Activated T-helper 1 cell treated with anti-CD3 and anti-CD28 coated beads, Interleukin-12 subunit alpha, Interleukin-12 subunit beta, Interleukin-2, Interleukin-4 antibody, amounts not matched to agents 30 ng/mL and 10 ng/mL and 1 ng/mL, durations not matched to agents 14 hours and 24 hours and 36 hours (primary cell): ENCODE measurements at regions not wholly inside any gene's neighbourhood (a gene's known extent, or its start where the extent isn't known, plus 50 kb on each side); places are given as distances from the start of the nearest gene placed in this dataset.

Source experiments
- DNase-seq: peaks from one replicate; pipeline ENCODE4 v3.0.0; 2021; ENCODE audit warnings: low spot score
- H3K27ac Mint-ChIP-seq: one replicate; pipeline ENCODE4 v1.8.0; 2021; ENCODE audit warnings: mild to moderate bottlenecking, mixed read lengths
- H3K27me3 Mint-ChIP-seq: one replicate; pipeline ENCODE4 v1.8.0; 2022; ENCODE audit warnings: mild to moderate bottlenecking, moderate library complexity, mixed read lengths; ENCODE audit not compliant: insufficient read depth
- H3K36me3 Mint-ChIP-seq: one replicate; pipeline ENCODE4 v1.8.0; 2021; ENCODE audit warnings: low read depth, mixed read lengths
- H3K4me1 Mint-ChIP-seq: one replicate; pipeline ENCODE4 v1.8.0; 2021; ENCODE audit warnings: low read depth, mixed read lengths
- H3K4me3 Mint-ChIP-seq: one replicate; pipeline ENCODE4 v1.8.0; 2021; ENCODE audit warnings: mild to moderate bottlenecking, moderate library complexity, mixed read lengths
- H3K9me3 Mint-ChIP-seq: one replicate; pipeline ENCODE4 v1.8.0; 2021; ENCODE audit warnings: mixed read lengths
- intact Hi-C: fragments of 100-400 bp; cut with micrococcal nuclease; formaldehyde crosslinking; loops from one replicate; pipeline ENCODE4 v1.15.1; 2024

DNA sequence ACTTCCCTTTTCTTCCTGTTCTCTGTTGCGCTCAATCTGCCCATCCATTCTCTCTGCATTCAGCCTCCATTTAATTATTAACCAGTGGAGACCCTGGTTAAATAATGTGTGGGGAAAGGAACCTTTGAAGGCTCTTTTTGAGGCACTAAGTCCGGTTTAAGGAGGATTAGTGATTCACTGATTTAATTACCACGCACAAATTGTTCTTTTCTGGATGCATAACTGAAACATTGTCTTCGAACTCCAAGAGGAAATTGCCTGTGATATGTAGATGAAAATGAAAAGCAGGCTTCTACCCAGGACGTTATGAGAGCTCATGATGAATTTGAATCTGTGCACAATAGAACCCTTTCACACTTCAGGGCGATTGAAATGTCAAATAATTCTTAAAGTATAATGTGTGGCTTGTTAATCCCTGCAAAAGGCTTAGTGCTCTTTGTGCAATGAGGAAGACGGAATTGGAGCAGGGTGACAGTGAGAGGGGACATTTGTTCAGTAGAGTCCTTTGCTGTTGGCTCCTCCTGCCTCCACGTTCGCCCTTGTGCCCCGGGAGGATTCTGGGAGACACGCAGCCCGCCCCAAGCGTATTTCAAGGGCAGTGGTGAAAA, 51.1 kb upstream of the ZNF236 start:
- peaks cover 4% of the 10 kb centered on the region for H3K36me3 Mint-ChIP-seq
- DNase-seq: no peak
- peaks cover 31% of the 10 kb centered on the region for H3K9me3 Mint-ChIP-seq
- H3K27ac Mint-ChIP-seq: no peak overlapping the region
- peaks cover 20% of the 10 kb centered on the region for H3K4me1 Mint-ChIP-seq
- intact Hi-C loops: no loop called here
- no peak overlapping the region for H3K4me3 Mint-ChIP-seq
- H3K27me3 Mint-ChIP-seq: peaks cover 17% of the 10 kb centered on the region

DNA sequence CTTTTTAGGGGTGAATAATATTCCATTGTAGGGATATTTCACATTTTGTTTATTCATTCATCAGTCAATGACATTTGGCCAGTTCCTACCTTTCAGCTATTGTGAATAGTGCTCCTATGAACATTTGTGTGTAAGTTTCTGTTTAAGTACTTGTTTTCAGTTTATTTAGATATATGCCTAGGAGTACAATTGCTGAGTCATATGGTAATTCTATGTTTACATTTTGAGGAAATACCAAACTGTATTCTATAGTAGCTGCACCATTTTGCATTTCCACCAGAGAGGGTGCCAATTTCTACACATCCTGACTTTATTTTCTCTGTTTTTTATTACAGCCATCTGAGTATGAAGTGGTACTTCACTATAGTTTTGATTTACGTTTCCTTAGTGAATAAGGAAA, 54.4 kb upstream of the ZNF236 start:
- peaks cover 42% of the 10 kb centered on the region for H3K4me1 Mint-ChIP-seq
- H3K27ac Mint-ChIP-seq: no peak overlapping the region
- peaks cover 11% of the 10 kb centered on the region for H3K27me3 Mint-ChIP-seq
- DNase-seq: no peak
- no peak overlapping the region for H3K4me3 Mint-ChIP-seq
- intact Hi-C loops: no loop called here
- H3K9me3 Mint-ChIP-seq: peaks cover 31% of the 10 kb centered on the region
- H3K36me3 Mint-ChIP-seq: peaks cover 4% of the 10 kb centered on the region

DNA sequence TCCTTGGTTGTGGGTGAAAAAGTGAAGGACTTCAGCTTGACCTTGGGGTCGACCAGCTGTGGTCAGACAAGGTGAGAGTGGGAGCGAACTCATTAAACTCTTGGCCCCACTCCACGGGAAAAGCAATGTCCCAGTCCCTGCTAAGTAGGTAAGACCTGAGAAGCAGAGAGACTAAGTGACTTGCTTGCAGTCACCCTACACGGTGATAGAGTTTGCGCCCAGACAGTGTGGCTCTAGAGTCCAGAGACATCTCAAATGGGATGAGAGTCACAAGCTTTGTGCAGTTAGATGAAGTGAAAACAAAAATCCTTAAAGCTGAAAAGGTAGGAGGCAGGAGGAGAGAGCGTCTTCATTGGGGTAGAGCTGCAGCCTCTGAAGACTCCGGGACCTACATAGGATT, 55.9 kb upstream of the ZNF236 start:
- Mint-ChIP-seq H3K4me1 (peaks cover 57% of the 10 kb centered on the region), H3K27me3 (peaks cover 5% of the 10 kb centered on the region), H3K9me3 (peaks cover 42% of the 10 kb centered on the region), H3K27ac (no peak overlapping the region), H3K4me3 (no peak overlapping the region), H3K36me3 (peaks cover 6% of the 10 kb centered on the region)
- DNase-seq: no peak
- intact Hi-C loops: no loop called here

DNA sequence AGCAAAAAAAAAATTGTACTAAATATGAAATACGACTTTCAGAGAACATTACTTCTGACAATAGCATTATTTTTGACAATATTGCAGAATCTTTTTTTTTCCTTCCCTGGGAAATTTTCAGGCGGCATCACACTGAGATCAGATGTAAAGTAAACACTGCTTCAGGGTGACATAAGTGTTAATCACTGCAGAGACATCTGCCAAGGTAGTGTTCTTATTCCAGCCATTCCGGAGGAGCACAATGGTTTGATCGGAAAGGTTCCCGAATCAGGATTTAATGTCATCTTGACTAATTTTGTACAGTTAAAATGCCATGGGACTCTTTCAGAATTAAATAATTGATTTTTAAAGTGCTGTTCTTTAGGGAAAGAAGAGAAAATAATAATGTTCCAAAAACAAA, 56.7 kb upstream of the ZNF236 start:
- no peak overlapping the region for H3K27ac Mint-ChIP-seq

DNA sequence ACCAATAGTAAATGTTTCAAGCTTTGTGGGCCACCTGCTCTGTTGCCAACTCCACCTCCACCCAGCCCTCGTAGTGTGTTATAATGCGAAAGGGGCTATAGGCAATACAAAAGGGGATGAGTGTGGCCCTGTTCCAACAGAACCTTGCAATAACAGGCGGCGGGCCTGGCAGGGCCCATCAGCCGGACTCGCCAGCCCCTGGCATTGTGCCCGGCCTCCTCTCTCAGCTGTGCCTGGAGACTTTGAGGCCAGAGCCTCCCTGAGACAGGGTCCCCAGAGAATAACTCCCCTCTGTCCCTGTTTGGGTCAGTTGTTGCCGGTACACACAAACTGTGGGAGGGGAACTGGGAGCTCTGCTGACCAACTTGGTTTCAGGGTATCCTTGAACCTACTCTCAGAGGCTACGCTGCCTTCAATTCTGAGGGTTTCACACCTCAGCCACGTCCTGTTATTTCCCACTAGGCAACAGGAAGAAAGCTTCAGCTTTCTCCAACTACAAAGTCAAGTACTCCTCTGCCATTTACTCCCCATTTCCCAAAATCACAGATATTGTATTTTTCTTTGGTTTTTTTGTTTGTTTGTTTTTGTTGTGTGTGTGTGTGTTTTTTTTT, 58.0 kb upstream of the ZNF236 start:
- no peak overlapping the region for H3K27ac Mint-ChIP-seq
- H3K4me1 Mint-ChIP-seq: peaks cover 62% of the 10 kb centered on the region
- peaks cover 41% of the 10 kb centered on the region for H3K9me3 Mint-ChIP-seq
- DNase-seq: no peak
- peaks cover 2% of the 10 kb centered on the region for H3K27me3 Mint-ChIP-seq
- H3K4me3 Mint-ChIP-seq: no peak overlapping the region
- intact Hi-C loops: no loop called here
- peaks cover 6% of the 10 kb centered on the region for H3K36me3 Mint-ChIP-seq

More for the DNA sequence above, 56.7 kb upstream of the ZNF236 start:
- Mint-ChIP-seq H3K9me3 (peaks cover 44% of the 10 kb centered on the region), H3K36me3 (peaks cover 6% of the 10 kb centered on the region), H3K27me3 (peaks cover 2% of the 10 kb centered on the region), H3K4me3 (no peak overlapping the region), H3K4me1 (peaks cover 62% of the 10 kb centered on the region)
- intact Hi-C loops: no loop called here
- DNase-seq: no peak

DNA sequence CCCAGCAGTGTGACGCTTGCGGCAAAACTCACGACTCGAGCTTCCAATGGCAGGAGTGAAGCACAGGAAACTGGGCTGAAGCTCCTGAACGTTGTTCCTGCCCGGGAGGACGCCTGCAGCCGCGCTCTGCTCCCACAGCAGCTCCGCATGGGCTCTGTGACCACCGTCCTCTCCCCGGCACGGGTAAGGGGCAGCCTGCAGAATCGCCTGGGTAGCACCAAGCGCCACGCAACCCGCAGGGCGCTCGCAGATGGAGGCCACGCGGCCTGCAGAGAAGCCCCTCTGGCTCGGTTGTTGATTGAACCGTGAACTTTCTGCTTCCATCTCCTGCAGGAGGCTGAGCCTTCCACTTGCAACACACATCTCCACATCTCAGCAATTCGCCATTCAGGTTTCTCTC, 63.3 kb upstream of the ZNF236 start:
- Mint-ChIP-seq H3K27me3 (peaks cover 8% of the 10 kb centered on the region), H3K9me3 (peaks cover 13% of the 10 kb centered on the region), H3K4me1 (peaks cover 23% of the 10 kb centered on the region), H3K27ac (no peak overlapping the region), H3K36me3 (peaks cover 2% of the 10 kb centered on the region), H3K4me3 (no peak overlapping the region)
- intact Hi-C loops: no loop called here
- DNase-seq: no peak

DNA sequence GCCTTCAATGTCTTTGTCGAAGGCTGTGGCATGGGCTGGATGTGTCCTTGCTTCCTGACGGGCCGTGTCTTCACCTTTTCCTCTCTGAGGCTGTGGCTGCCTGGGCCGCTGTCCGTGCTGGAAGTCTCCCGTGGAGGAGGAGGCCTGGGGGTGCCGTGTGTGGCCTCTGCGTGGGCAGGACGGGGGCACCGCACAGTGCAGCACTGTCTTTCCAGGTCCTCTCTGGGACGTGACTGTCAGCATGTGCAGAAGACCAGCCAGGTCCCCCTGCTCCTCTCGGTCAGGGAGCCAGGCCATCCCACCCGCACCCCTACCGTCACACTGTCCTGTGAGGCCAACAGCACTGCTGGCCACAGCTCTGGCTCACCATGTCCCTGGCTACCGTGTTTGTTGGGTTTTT, 64.4 kb upstream of the ZNF236 start:
- DNase-seq: no peak
- peaks cover 2% of the 10 kb centered on the region for H3K36me3 Mint-ChIP-seq
- no peak overlapping the region for H3K27ac Mint-ChIP-seq
- intact Hi-C loops: no loop called here
- no peak overlapping the region for H3K4me3 Mint-ChIP-seq
- peaks cover 11% of the 10 kb centered on the region for H3K27me3 Mint-ChIP-seq
- peaks cover 19% of the 10 kb centered on the region for H3K4me1 Mint-ChIP-seq
- peaks cover 13% of the 10 kb centered on the region for H3K9me3 Mint-ChIP-seq

DNA sequence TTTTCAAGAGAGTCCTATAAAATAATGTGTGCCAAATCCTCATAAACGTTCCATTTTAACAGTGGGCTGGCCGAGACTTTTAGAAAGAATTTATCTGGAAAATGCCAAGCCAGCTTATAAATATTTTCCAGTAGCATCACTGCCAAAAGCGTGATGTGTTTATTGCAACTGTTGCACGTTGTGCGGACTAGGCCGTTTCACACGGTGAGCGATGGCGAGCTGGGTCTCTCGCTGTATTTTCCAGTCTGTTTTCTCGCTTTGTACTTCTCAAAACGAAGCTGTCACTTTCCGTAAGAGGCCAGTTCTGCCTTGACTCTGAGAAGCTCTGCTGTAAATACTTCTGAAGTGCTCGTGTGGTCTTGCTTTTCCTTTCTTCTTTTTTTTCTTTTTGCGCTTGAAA, 65.0 kb upstream of the ZNF236 start:
- Mint-ChIP-seq H3K36me3 (peaks cover 2% of the 10 kb centered on the region), H3K4me3 (no peak overlapping the region), H3K9me3 (peaks cover 13% of the 10 kb centered on the region), H3K4me1 (peaks cover 14% of the 10 kb centered on the region), H3K27ac (no peak overlapping the region), H3K27me3 (peaks cover 11% of the 10 kb centered on the region)
- DNase-seq: no peak
- intact Hi-C loops: no loop called here

DNA sequence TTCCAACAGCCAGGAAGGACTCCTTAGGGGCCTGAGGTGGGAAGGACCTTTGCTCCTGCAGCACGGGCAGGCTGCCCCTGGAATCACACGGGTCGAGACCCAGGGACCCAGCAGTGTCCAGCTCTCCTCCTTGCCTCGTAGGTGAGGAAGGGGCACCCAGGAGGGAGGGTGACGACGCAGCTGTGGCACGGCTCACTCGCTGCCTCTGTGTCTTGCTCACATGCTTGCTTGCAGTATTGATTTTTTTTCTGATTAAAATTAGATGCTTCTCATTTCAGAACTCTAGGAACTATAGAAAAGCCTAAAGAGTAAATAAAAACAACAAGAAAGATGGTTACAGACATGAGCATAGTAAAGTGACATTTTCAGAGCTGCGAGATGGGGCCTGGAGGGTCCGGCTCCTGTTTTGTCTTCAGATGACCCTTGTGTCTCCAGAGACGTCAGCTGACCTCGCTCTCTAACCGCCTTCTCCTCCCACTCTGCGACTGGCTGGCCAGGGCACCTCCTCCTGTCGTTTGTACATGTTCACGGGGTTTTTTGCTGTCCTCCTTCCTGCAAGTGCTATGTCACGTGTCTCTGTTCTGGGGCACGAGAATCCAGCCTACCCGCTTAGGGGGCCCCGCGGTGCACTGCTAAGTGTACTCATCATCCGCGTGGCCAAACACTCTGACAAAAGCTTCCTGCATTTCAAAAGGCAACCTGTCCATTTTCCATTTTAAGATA, 65.7 kb upstream of the ZNF236 start:
- Mint-ChIP-seq H3K27ac (no peak overlapping the region), H3K36me3 (peaks cover 4% of the 10 kb centered on the region), H3K9me3 (peaks cover 9% of the 10 kb centered on the region), H3K4me1 (peaks cover 8% of the 10 kb centered on the region), H3K4me3 (no peak overlapping the region), H3K27me3 (peaks cover 11% of the 10 kb centered on the region)
- DNase-seq: no peak
- intact Hi-C loops: no loop called here

DNA sequence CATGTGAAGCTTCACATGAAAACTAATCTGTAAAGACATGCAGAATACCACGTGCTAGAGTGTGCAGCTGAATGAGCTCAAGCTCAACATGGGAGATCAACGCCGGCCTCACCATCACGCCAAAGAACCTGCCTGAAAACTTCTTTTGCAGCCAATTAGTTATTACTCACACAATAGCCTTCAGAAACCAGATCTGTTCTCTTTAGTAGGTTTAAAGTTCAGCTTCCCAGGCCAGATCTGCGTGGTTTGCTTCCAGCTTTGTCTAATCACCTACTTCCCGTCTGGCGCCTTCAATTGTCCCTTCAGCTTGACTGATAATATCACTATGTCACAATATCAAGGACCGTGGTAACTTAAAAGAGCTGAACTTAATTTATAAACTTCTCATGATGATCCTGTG, 68.0 kb upstream of the ZNF236 start:
- no peak overlapping the region for H3K27ac Mint-ChIP-seq
- intact Hi-C loops: no loop called here
- peaks cover 17% of the 10 kb centered on the region for H3K9me3 Mint-ChIP-seq
- peaks cover 11% of the 10 kb centered on the region for H3K27me3 Mint-ChIP-seq
- no peak overlapping the region for H3K4me3 Mint-ChIP-seq
- DNase-seq: no peak
- H3K36me3 Mint-ChIP-seq: peaks cover 2% of the 10 kb centered on the region
- no peaks in the 10 kb centered on the region for H3K4me1 Mint-ChIP-seq

DNA sequence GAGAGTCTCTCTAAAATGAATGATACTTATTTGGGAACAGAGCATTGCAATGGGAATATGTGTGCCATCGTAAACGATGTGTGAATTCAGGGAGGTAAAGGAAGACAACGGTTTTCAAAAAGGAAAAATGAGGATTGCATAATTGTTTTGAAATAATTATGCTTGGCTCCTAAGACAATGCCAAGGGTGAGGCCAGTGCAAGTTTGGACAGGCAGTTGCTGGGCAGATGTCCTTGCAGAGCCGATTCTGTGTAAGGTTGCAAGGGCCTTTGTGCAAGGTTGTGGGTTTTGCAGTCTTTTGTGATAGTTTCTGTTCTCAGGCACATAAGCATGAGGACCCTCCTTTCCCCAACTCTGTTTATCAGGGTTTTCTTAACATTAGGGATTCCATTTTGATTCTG, 70.0 kb upstream of the ZNF236 start:
- peaks cover 30% of the 10 kb centered on the region for H3K9me3 Mint-ChIP-seq
- DNase-seq: no peak
- H3K27me3 Mint-ChIP-seq: peaks cover 11% of the 10 kb centered on the region
- no peak overlapping the region for H3K27ac Mint-ChIP-seq
- H3K4me1 Mint-ChIP-seq: peaks cover 3% of the 10 kb centered on the region
- no peak overlapping the region for H3K4me3 Mint-ChIP-seq
- intact Hi-C loops: no loop called here
- peaks cover 6% of the 10 kb centered on the region for H3K36me3 Mint-ChIP-seq

DNA sequence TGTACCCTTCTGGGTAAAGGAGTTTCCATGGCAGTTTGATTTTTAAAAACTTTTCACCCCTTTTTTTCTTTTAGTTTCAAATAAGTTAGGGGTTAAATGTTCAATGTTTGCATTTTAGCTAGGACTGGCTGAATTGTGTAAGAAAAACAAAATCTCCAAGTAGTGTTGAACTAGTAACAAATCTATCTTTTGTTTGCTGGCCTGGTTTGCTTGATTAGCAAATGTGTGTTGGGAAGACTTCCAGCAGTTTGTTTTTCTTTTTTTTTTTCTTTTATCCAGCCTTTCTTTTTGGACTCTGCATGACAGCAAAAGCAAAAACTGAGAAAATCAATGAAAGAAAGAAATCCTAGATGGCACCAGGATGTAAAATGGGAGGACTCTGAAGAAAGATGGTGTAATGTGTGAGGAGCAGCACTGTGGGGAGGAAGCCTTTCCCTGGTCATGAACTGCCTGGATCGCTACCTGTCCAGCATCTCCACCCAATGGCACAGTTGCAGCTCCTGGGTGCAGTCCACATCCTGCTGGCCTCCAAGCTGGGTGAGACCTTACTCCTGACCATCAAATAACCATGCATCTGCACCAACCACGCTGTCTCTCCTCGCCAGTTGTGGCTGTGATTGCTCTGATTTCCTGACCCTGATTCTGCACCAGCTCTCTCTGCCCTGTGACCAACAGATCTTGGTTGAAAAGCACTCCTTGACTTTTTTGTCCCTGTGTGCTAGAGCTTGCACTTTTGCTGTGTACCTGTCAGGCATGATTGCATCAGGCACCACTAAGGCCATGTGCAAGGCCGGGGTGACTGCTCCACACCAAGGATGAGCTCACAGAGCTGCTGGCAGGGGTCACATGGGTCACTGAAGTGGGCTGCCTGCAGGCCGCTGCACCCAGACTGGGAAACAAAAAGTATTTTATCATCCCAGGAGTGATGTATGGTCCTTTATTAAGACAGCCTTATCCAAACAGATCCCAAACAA, 71.2 kb upstream of the ZNF236 start:
- Mint-ChIP-seq H3K9me3 (peaks cover 33% of the 10 kb centered on the region), H3K27me3 (peaks cover 13% of the 10 kb centered on the region), H3K4me1 (peaks cover 8% of the 10 kb centered on the region), H3K4me3 (no peak overlapping the region), H3K36me3 (peaks cover 6% of the 10 kb centered on the region), H3K27ac (no peak overlapping the region)
- intact Hi-C loops: no loop called here
- DNase-seq: no peak
